Stomach (tissue), 8 donors: ENCODE measurements at regions not wholly inside any gene's neighbourhood (a gene's known extent, or its start where the extent isn't known, plus 50 kb on each side); places are given as distances from the start of the nearest gene placed in this dataset.
A peak's percentile ranks its signal among the peaks of the same experiment; 100 is the strongest.

Experiments used
- DNase-seq, 2 donors: peaks; one replicate each; pipeline versions ENCODE4 v3.0.0 to v3.0.0-alpha.2; 2013 to 2019
- H3K27ac ChIP-seq, 5 donors: fragments of 200-600 bp in 4 of 5; sonication (generic) in 4 of 5; one replicate each; pipeline ENCODE4 v1.5.1; 2013 to 2019; ENCODE audit warnings: mild to moderate bottlenecking in 1 of 5, moderate library complexity in 1 of 5
- H3K27me3 ChIP-seq, 3 donors: fragments of 200-600 bp; sonication (generic); one replicate each; pipeline ENCODE4 v1.5.1; 2017 to 2019; ENCODE audit warnings: mixed run types in 1 of 3
- H3K36me3 ChIP-seq, 4 donors: fragments of 200-600 bp; sonication (generic); 1 replicate in 3 of 4; 2 replicates in 1 of 4; pipeline ENCODE4 v1.5.1; 2016 to 2019
- H3K4me1 ChIP-seq, 4 donors: fragments of 200-600 bp; sonication (generic); one replicate each; pipeline ENCODE4 v1.5.1; 2016 to 2019
- H3K4me3 ChIP-seq, 4 donors: fragments of 200-600 bp; sonication (generic) in 3 of 4; one replicate each; pipeline ENCODE4 v1.5.1; 2016 to 2019; ENCODE audit warnings: mild to moderate bottlenecking in 1 of 4
- H3K9me3 ChIP-seq, 4 donors: fragments of 200-600 bp; sonication (generic); one replicate each; pipeline ENCODE4 v1.5.1; 2016 to 2019
- EP300 ChIP-seq: sonication (generic); formaldehyde crosslinking; IDR thresholded peaks from one replicate; pipeline ENCODE4 v1.6.1; 2017; ENCODE audit warnings: antibody characterized with exemption
- POLR2A ChIP-seq, 4 donors: fragments of 450-650 bp; IDR thresholded peaks; one replicate each; pipeline ENCODE4 v1.6.1; 2016; ENCODE audit warnings: antibody characterized with exemption in 4 of 4, control low read depth in 2 of 4, mild to moderate bottlenecking in 1 of 4, moderate library complexity in 1 of 4
- POLR2AphosphoS5 ChIP-seq, 3 donors: sonication (generic); formaldehyde crosslinking; IDR thresholded peaks; one replicate each; pipeline ENCODE4 v1.6.1; 2016; ENCODE audit warnings: antibody characterized with exemption in 3 of 3
- WGBS, 5 donors: extraction: QIAGEN DNeasy Blood & Tissue Kit in 3 of 5; methylation state at CpG; one replicate each; pipeline versions ENCODE4 v1.1.5 to v1.1.7; 2013 to 2018; 5-methylcytosine and 5-hydroxymethylcytosine counted together
- intact Hi-C: fragments of 100-400 bp; cut with DNase I; formaldehyde crosslinking; loops from one replicate; pipeline ENCODE4 v1.15.1; 2023; ENCODE audit warnings: low total_unique reads
- TF ChIP-seq, protein P1 (sequence below), 7 experiments: fragments of 450-650 bp in 4 of 7; fragments of 200-600 bp in 3 of 7; sonication (generic) in 3 of 7; IDR thresholded peaks; one replicate each; pipeline ENCODE4 v1.5.1; 2016 to 2019; ENCODE audit warnings: antibody characterized with exemption in 7 of 7, control low read depth in 2 of 7, mild to moderate bottlenecking in 1 of 7
- donor health status: healthy with polysubstance abuse.
- donor health status: Bipolar disorder and iron deficiency.
- donor health status: healthy.

DNA sequence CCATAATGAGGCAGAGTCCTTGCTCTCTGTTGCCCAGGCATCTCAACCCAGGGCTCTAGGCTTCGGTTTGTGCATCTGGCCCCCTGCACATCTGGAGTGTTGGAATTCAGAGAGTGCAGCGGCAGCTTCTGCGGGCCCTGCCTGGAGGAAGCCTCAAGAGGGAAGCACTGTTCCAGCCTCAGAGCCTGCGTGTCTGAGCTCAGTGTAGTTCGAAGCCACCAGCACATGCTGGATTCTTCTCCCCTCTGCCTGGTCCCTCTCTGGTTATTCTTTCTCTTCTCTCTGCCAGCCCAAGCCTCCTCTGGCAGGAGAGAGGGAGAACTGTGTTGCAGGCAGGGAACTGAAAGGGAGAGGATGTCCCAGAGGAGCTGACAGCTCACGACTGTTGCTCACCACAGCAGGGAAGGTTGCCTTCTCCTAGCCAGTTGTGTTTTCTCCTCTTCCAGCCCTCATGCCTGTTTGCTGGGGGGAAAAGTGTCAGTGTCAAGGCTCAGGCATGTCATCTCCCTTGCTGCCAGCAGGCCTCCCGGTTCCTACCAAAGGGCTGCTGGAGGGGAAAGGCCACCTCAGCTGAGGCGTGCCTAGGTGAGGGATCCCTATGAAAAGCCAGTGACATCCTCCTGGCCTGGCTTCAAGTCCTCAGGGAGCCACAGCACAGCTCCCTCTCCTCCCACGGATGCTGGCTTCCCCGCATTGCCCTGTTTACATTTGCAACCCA, 126.0 kb upstream of the LRFN2 start:
- Histone ChIP-seq H3K27me3 (no peaks in the 10 kb centered on the region), H3K4me3 (no peak overlapping the region), H3K36me3 (no peaks in the 10 kb centered on the region), H3K9me3 (no peaks in the 10 kb centered on the region), H3K4me1 (peaks cover 7 to 42% (median 15%) of the 10 kb centered on the region in 4 donors), H3K27ac (no peak overlapping the region)
- 65 to 76% (median 69%) methylated on average over 10 of the region's 10 CpGs for WGBS, 5 donors
- DNase-seq: peak in 1 of 2 donors; percentile 48
- TF ChIP-seq, protein P1, sequence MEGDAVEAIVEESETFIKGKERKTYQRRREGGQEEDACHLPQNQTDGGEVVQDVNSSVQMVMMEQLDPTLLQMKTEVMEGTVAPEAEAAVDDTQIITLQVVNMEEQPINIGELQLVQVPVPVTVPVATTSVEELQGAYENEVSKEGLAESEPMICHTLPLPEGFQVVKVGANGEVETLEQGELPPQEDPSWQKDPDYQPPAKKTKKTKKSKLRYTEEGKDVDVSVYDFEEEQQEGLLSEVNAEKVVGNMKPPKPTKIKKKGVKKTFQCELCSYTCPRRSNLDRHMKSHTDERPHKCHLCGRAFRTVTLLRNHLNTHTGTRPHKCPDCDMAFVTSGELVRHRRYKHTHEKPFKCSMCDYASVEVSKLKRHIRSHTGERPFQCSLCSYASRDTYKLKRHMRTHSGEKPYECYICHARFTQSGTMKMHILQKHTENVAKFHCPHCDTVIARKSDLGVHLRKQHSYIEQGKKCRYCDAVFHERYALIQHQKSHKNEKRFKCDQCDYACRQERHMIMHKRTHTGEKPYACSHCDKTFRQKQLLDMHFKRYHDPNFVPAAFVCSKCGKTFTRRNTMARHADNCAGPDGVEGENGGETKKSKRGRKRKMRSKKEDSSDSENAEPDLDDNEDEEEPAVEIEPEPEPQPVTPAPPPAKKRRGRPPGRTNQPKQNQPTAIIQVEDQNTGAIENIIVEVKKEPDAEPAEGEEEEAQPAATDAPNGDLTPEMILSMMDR (IDR thresholded peaks at IDR 0.05): no peak
- TF ChIP-seq POLR2AphosphoS5 (IDR thresholded peaks at IDR 0.05) (no peak), EP300 (no peak), POLR2A (IDR thresholded peaks at IDR 0.05) (no peak)
- intact Hi-C loops: no loop called here

GRCh38 chr6:40710626-40711330, 123.6 kb upstream of the LRFN2 start:
- H3K36me3 ChIP-seq: no peaks in the 10 kb centered on the region
- intact Hi-C loops: no loop called here
- no peak for TF ChIP-seq EP300
- no peak for TF ChIP-seq POLR2A (IDR thresholded peaks at IDR 0.05)
- TF ChIP-seq POLR2AphosphoS5 (IDR thresholded peaks at IDR 0.05): no peak
- TF ChIP-seq, protein P1 (IDR thresholded peaks at IDR 0.05): no peak
- H3K4me1 ChIP-seq: peaks cover 5 to 44% (median 16%) of the 10 kb centered on the region in 4 donors
- no peaks in the 10 kb centered on the region for H3K27me3 ChIP-seq
- peak overlapping the region in 1 of 5 donors; percentile 6 for H3K27ac ChIP-seq
- H3K9me3 ChIP-seq: no peaks in the 10 kb centered on the region
- WGBS, 5 donors: 44 to 73% (median 55%) methylated on average over 5 of the region's 5 CpGs
- DNase-seq: peak in 1 of 2 donors; percentile 57
- H3K4me3 ChIP-seq: no peak overlapping the region

DNA sequence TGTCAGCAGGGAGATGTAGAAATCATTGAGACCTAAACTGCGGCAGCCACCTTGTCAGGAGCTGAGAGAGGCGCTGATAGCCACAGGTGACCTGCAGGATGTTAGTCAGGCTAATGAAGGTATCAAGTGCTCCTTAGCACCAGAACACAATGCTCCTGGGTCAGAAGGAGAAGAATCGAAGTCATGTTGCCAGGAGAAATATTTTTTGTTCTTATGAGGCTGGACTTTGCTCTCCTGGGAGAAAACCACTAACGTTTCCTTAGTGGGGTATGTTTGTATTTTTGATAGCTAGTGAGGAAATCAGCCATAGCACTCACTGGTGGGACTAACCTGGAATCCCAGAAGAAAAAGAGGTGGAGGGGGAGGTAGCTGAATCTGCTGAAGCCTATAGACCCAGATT, 120.9 kb upstream of the LRFN2 start:
- Histone ChIP-seq H3K27ac (peak overlapping the region in 1 of 5 donors; percentile 19), H3K36me3 (no peaks in the 10 kb centered on the region), H3K4me1 (peaks cover 0 to 28% (median 8%) of the 10 kb centered on the region in 4 donors), H3K4me3 (no peak overlapping the region), H3K9me3 (no peaks in the 10 kb centered on the region), H3K27me3 (peaks cover 0 to 2% (median 0%) of the 10 kb centered on the region in 3 donors)
- 28 to 60% (median 47%) methylated on average over 4 of the region's 4 CpGs for WGBS, 5 donors
- TF ChIP-seq, protein P1 (IDR thresholded peaks at IDR 0.05): no peak
- TF ChIP-seq POLR2A (IDR thresholded peaks at IDR 0.05) (no peak), POLR2AphosphoS5 (IDR thresholded peaks at IDR 0.05) (peak in 1 of 3 donors; percentile 7)
- intact Hi-C loops: no loop called here
- DNase-seq: peak in 1 of 2 donors; percentile 23

GRCh38 chr6:40706178-40706577, 119.0 kb upstream of the LRFN2 start:
- no peak overlapping the region for H3K4me3 ChIP-seq
- intact Hi-C loops: no loop called here
- TF ChIP-seq, protein P1 (IDR thresholded peaks at IDR 0.05): no peak
- TF ChIP-seq POLR2A (IDR thresholded peaks at IDR 0.05) (no peak), POLR2AphosphoS5 (IDR thresholded peaks at IDR 0.05) (no peak), EP300 (no peak)
- 64 to 82% (median 77%) methylated on average over 1 of the region's 1 CpG for WGBS, 5 donors
- no peaks in the 10 kb centered on the region for H3K9me3 ChIP-seq
- H3K36me3 ChIP-seq: no peaks in the 10 kb centered on the region
- no peak overlapping the region for H3K27ac ChIP-seq
- H3K4me1 ChIP-seq: peaks cover 0 to 20% (median 7%) of the 10 kb centered on the region in 4 donors
- peaks cover 0 to 9% (median 0%) of the 10 kb centered on the region in 3 donors for H3K27me3 ChIP-seq
- no peak for DNase-seq
